ENCODE measurements at regions not wholly inside any gene's neighbourhood (a gene's known extent, or its start where the extent isn't known, plus 50 kb on each side); places are given as distances from the start of the nearest gene placed in this dataset.

DNA sequence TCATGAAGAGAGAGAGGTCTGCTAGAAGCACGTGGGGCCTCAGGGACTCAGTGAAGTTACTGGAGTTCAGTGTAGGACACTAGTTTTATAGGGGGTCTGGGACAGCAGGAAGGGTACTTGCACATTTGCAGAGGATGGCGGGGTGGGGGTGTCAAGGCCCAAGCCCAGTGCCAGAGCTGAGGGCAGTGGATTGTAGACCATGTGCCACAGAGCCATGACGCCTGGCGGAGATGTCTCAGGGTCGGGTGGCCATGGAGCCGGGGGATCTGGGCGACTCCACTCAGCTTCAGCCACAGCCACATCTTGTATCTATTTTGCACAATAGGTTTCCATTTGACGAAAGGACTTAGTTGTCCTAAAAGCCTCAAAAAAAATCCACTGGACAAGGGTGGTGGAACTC, 50.4 kb upstream of the RGMA start:
- DNase-seq: no peak

- no peak for DNase-seq
These were observed 49.8 kb upstream of the RGMA start for GRCh38 chr15:93138681-93139250.
